ENCODE measurements at regions not wholly inside any gene's neighbourhood (a gene's known extent, or its start where the extent isn't known, plus 50 kb on each side); places are given as distances from the start of the nearest gene placed in this dataset.

GRCh38 chr10:91043173-91043910 lies 122.5 kb upstream of the ANKRD1 start:
- no peak overlapping the region for H3K4me2 ChIP-seq (ENCODE audit: insufficient read depth, low read length)
- TF ChIP-seq EZH2 (IDR thresholded peaks at IDR 0.05; ENCODE audit: borderline replicate concordance, low read depth, low read length, severe bottlenecking): no peak
- TF ChIP-seq, protein P1, sequence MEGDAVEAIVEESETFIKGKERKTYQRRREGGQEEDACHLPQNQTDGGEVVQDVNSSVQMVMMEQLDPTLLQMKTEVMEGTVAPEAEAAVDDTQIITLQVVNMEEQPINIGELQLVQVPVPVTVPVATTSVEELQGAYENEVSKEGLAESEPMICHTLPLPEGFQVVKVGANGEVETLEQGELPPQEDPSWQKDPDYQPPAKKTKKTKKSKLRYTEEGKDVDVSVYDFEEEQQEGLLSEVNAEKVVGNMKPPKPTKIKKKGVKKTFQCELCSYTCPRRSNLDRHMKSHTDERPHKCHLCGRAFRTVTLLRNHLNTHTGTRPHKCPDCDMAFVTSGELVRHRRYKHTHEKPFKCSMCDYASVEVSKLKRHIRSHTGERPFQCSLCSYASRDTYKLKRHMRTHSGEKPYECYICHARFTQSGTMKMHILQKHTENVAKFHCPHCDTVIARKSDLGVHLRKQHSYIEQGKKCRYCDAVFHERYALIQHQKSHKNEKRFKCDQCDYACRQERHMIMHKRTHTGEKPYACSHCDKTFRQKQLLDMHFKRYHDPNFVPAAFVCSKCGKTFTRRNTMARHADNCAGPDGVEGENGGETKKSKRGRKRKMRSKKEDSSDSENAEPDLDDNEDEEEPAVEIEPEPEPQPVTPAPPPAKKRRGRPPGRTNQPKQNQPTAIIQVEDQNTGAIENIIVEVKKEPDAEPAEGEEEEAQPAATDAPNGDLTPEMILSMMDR (IDR thresholded peaks at IDR 0.05; ENCODE audit: borderline replicate concordance, extremely low read depth, low read length, poor library complexity, severe bottlenecking): peak; percentile 75
- H3K4me1 ChIP-seq (ENCODE audit: insufficient read depth, low read length): peaks cover 10% of the 10 kb centered on the region
- H3K27me3 ChIP-seq (ENCODE audit: insufficient read depth, low read length, poor library complexity): no peaks in the 10 kb centered on the region
- no peak for DNase-seq
- H4K20me1 ChIP-seq (ENCODE audit: insufficient read depth, low read length): no peaks in the 10 kb centered on the region
- H3K27ac ChIP-seq (ENCODE audit: low read length): no peak overlapping the region; the same call in 1 of the 2 replicates
- no peak overlapping the region for H3K4me3 ChIP-seq (ENCODE audit: low read depth in 1 of 2, low read length in 2 of 2)
- H3K9ac ChIP-seq (ENCODE audit: low read depth, low read length): no peak overlapping the region
- peak; percentile 83 for ATAC-seq (ENCODE audit: insufficient read depth, low read depth)
- no peaks in the 10 kb centered on the region for H3K9me3 ChIP-seq (ENCODE audit: insufficient read depth, low read length, severe bottlenecking)
- no peaks in the 10 kb centered on the region for H3K36me3 ChIP-seq (ENCODE audit: insufficient read depth, low read length)
- H2AFZ ChIP-seq (ENCODE audit: low read depth, low read length): no peak overlapping the region
- H3K79me2 ChIP-seq (ENCODE audit: insufficient read depth, low read length): no peaks in the 10 kb centered on the region

GRCh38 chr10:91046869-91047268 lies 126.0 kb upstream of the ANKRD1 start:
- Histone ChIP-seq H3K27ac (ENCODE audit: low read length) (no peak overlapping the region), H3K27me3 (ENCODE audit: insufficient read depth, low read length, poor library complexity) (no peaks in the 10 kb centered on the region), H2AFZ (ENCODE audit: low read depth, low read length) (peak overlapping the region; percentile 8; the same call in 1 of the 2 replicates), H3K9me3 (ENCODE audit: insufficient read depth, low read length, severe bottlenecking) (no peaks in the 10 kb centered on the region), H3K4me3 (ENCODE audit: low read depth in 1 of 2, low read length in 2 of 2) (no peak overlapping the region), H3K9ac (ENCODE audit: low read depth, low read length) (no peak overlapping the region), H4K20me1 (ENCODE audit: insufficient read depth, low read length) (no peaks in the 10 kb centered on the region), H3K36me3 (ENCODE audit: insufficient read depth, low read length) (no peaks in the 10 kb centered on the region), H3K79me2 (ENCODE audit: insufficient read depth, low read length) (no peaks in the 10 kb centered on the region), H3K4me2 (ENCODE audit: insufficient read depth, low read length) (no peak overlapping the region), H3K4me1 (ENCODE audit: insufficient read depth, low read length) (peaks cover 25% of the 10 kb centered on the region)
- TF ChIP-seq EZH2 (IDR thresholded peaks at IDR 0.05; ENCODE audit: borderline replicate concordance, low read depth, low read length, severe bottlenecking): no peak
- TF ChIP-seq, protein P1 (IDR thresholded peaks at IDR 0.05; ENCODE audit: borderline replicate concordance, extremely low read depth, low read length, poor library complexity, severe bottlenecking): no peak
- DNase-seq (no peak), ATAC-seq (ENCODE audit: insufficient read depth, low read depth) (no peak)

- peaks cover 21% of the 10 kb centered on the region for H3K4me1 ChIP-seq (ENCODE audit: insufficient read depth, low read length)
- H3K27ac ChIP-seq (ENCODE audit: low read length): peak overlapping the region; percentile 42
- H3K36me3 ChIP-seq (ENCODE audit: insufficient read depth, low read length): no peaks in the 10 kb centered on the region
- no peaks in the 10 kb centered on the region for H3K27me3 ChIP-seq (ENCODE audit: insufficient read depth, low read length, poor library complexity)
- no peaks in the 10 kb centered on the region for H3K79me2 ChIP-seq (ENCODE audit: insufficient read depth, low read length)
- TF ChIP-seq, protein P1 (IDR thresholded peaks at IDR 0.05; ENCODE audit: borderline replicate concordance, extremely low read depth, low read length, poor library complexity, severe bottlenecking): no peak
- no peak for TF ChIP-seq EZH2 (IDR thresholded peaks at IDR 0.05; ENCODE audit: borderline replicate concordance, low read depth, low read length, severe bottlenecking)
- H3K4me2 ChIP-seq (ENCODE audit: insufficient read depth, low read length): no peak overlapping the region
- H4K20me1 ChIP-seq (ENCODE audit: insufficient read depth, low read length): no peaks in the 10 kb centered on the region
- 0 out of 2 replicates have a peak overlapping the region, but pooled peaks have one; percentile 10 for H3K9ac ChIP-seq (ENCODE audit: low read depth, low read length)
- peak; percentile 89 for ATAC-seq (ENCODE audit: insufficient read depth, low read depth)
- peak; percentile 34 for DNase-seq
- no peaks in the 10 kb centered on the region for H3K9me3 ChIP-seq (ENCODE audit: insufficient read depth, low read length, severe bottlenecking)
- H3K4me3 ChIP-seq (ENCODE audit: low read depth in 1 of 2, low read length in 2 of 2): no peak overlapping the region
- H2AFZ ChIP-seq (ENCODE audit: low read depth, low read length): no peak overlapping the region
These were observed 127.5 kb upstream of the ANKRD1 start for GRCh38 chr10:91048380-91048779.
